ENCODE measurements at regions not wholly inside any gene's neighbourhood (a gene's known extent, or its start where the extent isn't known, plus 50 kb on each side); places are given as distances from the start of the nearest gene placed in this dataset.

GRCh38 chr9:75235632-75236031 is 147.3 kb downstream of the OSTF1 start:
- Histone ChIP-seq H3K27ac (peak overlapping the region in 1 of 3 donors; percentile 49), H3K4me1 (peaks cover 0 to 13% (median 2%) of the 10 kb centered on the region in 4 donors), H3K9me3 (no peaks in the 10 kb centered on the region), H3K27me3 (no peaks in the 10 kb centered on the region), H3K36me3 (no peaks in the 10 kb centered on the region), H3K4me3 (no peak overlapping the region)
- no peak for TF ChIP-seq POLR2A (IDR thresholded peaks at IDR 0.05)
- no peak for TF ChIP-seq CTCF (IDR thresholded peaks at IDR 0.05)
- 29% methylated on average over 1 of the region's 2 CpGs for WGBS (ENCODE audit: insufficient coverage, low coverage, low lambda C conversion rate, missing lambda C conversion rate)
- ATAC-seq (peak; percentile 68 to 82 (median 81)), DNase-seq (peak in 2 of 3 donors; percentile 38 to 69)
- intact Hi-C loops (cut with DNase I): no loop called here

- TF ChIP-seq CTCF (IDR thresholded peaks at IDR 0.05) (peak; percentile 58 to 89 (median 66)), POLR2A (IDR thresholded peaks at IDR 0.05) (no peak)
- intact Hi-C loops (cut with DNase I): no loop called here
- ATAC-seq: peak; percentile 88 to 91 (median 90)
- Histone ChIP-seq H3K4me3 (no peak overlapping the region), H3K27ac (no peak overlapping the region), H3K9me3 (no peaks in the 10 kb centered on the region), H3K4me1 (peaks cover 0 to 5% (median 0%) of the 10 kb centered on the region in 4 donors), H3K36me3 (no peaks in the 10 kb centered on the region), H3K27me3 (no peaks in the 10 kb centered on the region)
- 30% methylated on average over 7 of the region's 11 CpGs for WGBS (ENCODE audit: insufficient coverage, low coverage, low lambda C conversion rate, missing lambda C conversion rate)
- DNase-seq: peak in 2 of 3 donors; percentile 45 to 69
Measured at GRCh38 chr9:75238311-75238976, 150.1 kb downstream of the OSTF1 start.

GRCh38 chr9:75239176-75239575 is 150.9 kb downstream of the OSTF1 start:
- TF ChIP-seq POLR2A (IDR thresholded peaks at IDR 0.05) (no peak), CTCF (IDR thresholded peaks at IDR 0.05) (no peak)
- 34% methylated on average over 6 of the region's 6 CpGs for WGBS (ENCODE audit: insufficient coverage, low coverage, low lambda C conversion rate, missing lambda C conversion rate)

GRCh38 chr9:75242426-75242825 is 154.1 kb downstream of the OSTF1 start:
- H3K27me3 ChIP-seq: no peaks in the 10 kb centered on the region
- no peaks in the 10 kb centered on the region for H3K36me3 ChIP-seq
- H3K4me1 ChIP-seq: no peaks in the 10 kb centered on the region
- 67% methylated on average over 1 of the region's 1 CpG for WGBS (ENCODE audit: insufficient coverage, low coverage, low lambda C conversion rate, missing lambda C conversion rate)
- no peak for DNase-seq
- no peak overlapping the region for H3K27ac ChIP-seq
- TF ChIP-seq POLR2A (IDR thresholded peaks at IDR 0.05): no peak
- intact Hi-C loops (cut with DNase I): no loop called here
- no peak for ATAC-seq
- no peaks in the 10 kb centered on the region for H3K9me3 ChIP-seq
- H3K4me3 ChIP-seq: no peak overlapping the region

More at GRCh38 chr9:75239176-75239575, 150.9 kb downstream of the OSTF1 start:
- H3K4me3 ChIP-seq: no peak overlapping the region
- intact Hi-C loops (cut with DNase I): no loop called here
- no peaks in the 10 kb centered on the region for H3K36me3 ChIP-seq
- H3K27ac ChIP-seq: no peak overlapping the region
- peak; percentile 44 to 72 (median 58) for ATAC-seq
- DNase-seq: peak in 2 of 3 donors; percentile 38 to 78
- no peaks in the 10 kb centered on the region for H3K27me3 ChIP-seq
- peaks cover 0 to 5% (median 0%) of the 10 kb centered on the region in 4 donors for H3K4me1 ChIP-seq
- H3K9me3 ChIP-seq: no peaks in the 10 kb centered on the region

GRCh38 chr9:75246949-75247348 is 158.6 kb downstream of the OSTF1 start:
- intact Hi-C loops (cut with DNase I): no loop called here
- 89% methylated on average over 3 of the region's 3 CpGs for WGBS (ENCODE audit: insufficient coverage, low coverage, low lambda C conversion rate, missing lambda C conversion rate)

More at GRCh38 chr9:75246949-75247348, 158.6 kb downstream of the OSTF1 start:
- Histone ChIP-seq H3K4me3 (no peak overlapping the region), H3K27me3 (no peaks in the 10 kb centered on the region), H3K36me3 (no peaks in the 10 kb centered on the region), H3K4me1 (no peaks in the 10 kb centered on the region), H3K27ac (no peak overlapping the region), H3K9me3 (peaks cover 0 to 3% (median 0%) of the 10 kb centered on the region in 4 donors)
- TF ChIP-seq POLR2A (IDR thresholded peaks at IDR 0.05) (no peak), CTCF (IDR thresholded peaks at IDR 0.05) (no peak)
- ATAC-seq (no peak), DNase-seq (no peak)
